ENCODE measurements at regions not wholly inside any gene's neighbourhood (a gene's known extent, or its start where the extent isn't known, plus 50 kb on each side); places are given as distances from the start of the nearest gene placed in this dataset.

GRCh38 chr3:14318646-14319045, 83.8 kb upstream of the SLC6A6 start:
- Histone ChIP-seq H3K4me1 (ENCODE audit: control insufficient read depth in 1 of 2, insufficient read depth in 1 of 2, low read depth in 1 of 2, low read length in 1 of 2) (peaks cover 10 to 11% of the 10 kb centered on the region in 2 experiments), H3K27me3 (peaks cover 9% of the 10 kb centered on the region), H3K27ac (no peak overlapping the region), H3K9me3 (no peaks in the 10 kb centered on the region), H3K36me3 (no peaks in the 10 kb centered on the region), H3K4me3 (ENCODE audit: low read depth in 1 of 2, low read length in 1 of 2) (no peak overlapping the region)
- TF ChIP-seq CTCF (IDR thresholded peaks at IDR 0.05): no peak

GRCh38 chr3:14319654-14320182, 82.7 kb upstream of the SLC6A6 start:
- H3K9me3 ChIP-seq: no peaks in the 10 kb centered on the region
- H3K36me3 ChIP-seq: no peaks in the 10 kb centered on the region
- no peaks in the 10 kb centered on the region for H3K27me3 ChIP-seq
- peak overlapping the region; percentile 57 for H3K27ac ChIP-seq
- peaks cover 10 to 11% of the 10 kb centered on the region in 2 experiments for H3K4me1 ChIP-seq (ENCODE audit: control insufficient read depth in 1 of 2, insufficient read depth in 1 of 2, low read depth in 1 of 2, low read length in 1 of 2)
- H3K4me3 ChIP-seq (ENCODE audit: low read depth in 1 of 2, low read length in 1 of 2): no peak overlapping the region
- TF ChIP-seq CTCF (IDR thresholded peaks at IDR 0.05): peak; percentile 23

- no peaks in the 10 kb centered on the region for H3K9me3 ChIP-seq
- no peak overlapping the region for H3K4me3 ChIP-seq (ENCODE audit: low read depth in 1 of 2, low read length in 1 of 2)
- H3K27ac ChIP-seq: peak overlapping the region; percentile 57
- TF ChIP-seq CTCF (IDR thresholded peaks at IDR 0.05): no peak
- no peaks in the 10 kb centered on the region for H3K27me3 ChIP-seq
- H3K36me3 ChIP-seq: no peaks in the 10 kb centered on the region
- peaks cover 10 to 11% of the 10 kb centered on the region in 2 experiments for H3K4me1 ChIP-seq (ENCODE audit: control insufficient read depth in 1 of 2, insufficient read depth in 1 of 2, low read depth in 1 of 2, low read length in 1 of 2)
These were observed 82.2 kb upstream of the SLC6A6 start for GRCh38 chr3:14320219-14320618.

- Histone ChIP-seq H3K9me3 (no peaks in the 10 kb centered on the region), H3K27me3 (no peaks in the 10 kb centered on the region), H3K4me1 (ENCODE audit: control insufficient read depth in 1 of 2, insufficient read depth in 1 of 2, low read depth in 1 of 2, low read length in 1 of 2) (peaks cover 10 to 11% of the 10 kb centered on the region in 2 experiments), H3K4me3 (ENCODE audit: low read depth in 1 of 2, low read length in 1 of 2) (no peak overlapping the region), H3K36me3 (no peaks in the 10 kb centered on the region), H3K27ac (no peak overlapping the region)
- no peak for TF ChIP-seq CTCF (IDR thresholded peaks at IDR 0.05)
These were observed 80.4 kb upstream of the SLC6A6 start for GRCh38 chr3:14322001-14322400.

GRCh38 chr3:14322667-14323295, 79.6 kb upstream of the SLC6A6 start:
- Histone ChIP-seq H3K9me3 (no peaks in the 10 kb centered on the region), H3K27ac (no peak overlapping the region), H3K27me3 (no peaks in the 10 kb centered on the region), H3K4me3 (ENCODE audit: low read depth in 1 of 2, low read length in 1 of 2) (no peak overlapping the region), H3K4me1 (ENCODE audit: control insufficient read depth in 1 of 2, insufficient read depth in 1 of 2, low read depth in 1 of 2, low read length in 1 of 2) (peaks cover 7 to 10% of the 10 kb centered on the region in 2 experiments), H3K36me3 (no peaks in the 10 kb centered on the region)
- no peak for TF ChIP-seq CTCF (IDR thresholded peaks at IDR 0.05)
